ENCODE measurements at regions not wholly inside any gene's neighbourhood (a gene's known extent, or its start where the extent isn't known, plus 50 kb on each side); places are given as distances from the start of the nearest gene placed in this dataset.

DNA sequence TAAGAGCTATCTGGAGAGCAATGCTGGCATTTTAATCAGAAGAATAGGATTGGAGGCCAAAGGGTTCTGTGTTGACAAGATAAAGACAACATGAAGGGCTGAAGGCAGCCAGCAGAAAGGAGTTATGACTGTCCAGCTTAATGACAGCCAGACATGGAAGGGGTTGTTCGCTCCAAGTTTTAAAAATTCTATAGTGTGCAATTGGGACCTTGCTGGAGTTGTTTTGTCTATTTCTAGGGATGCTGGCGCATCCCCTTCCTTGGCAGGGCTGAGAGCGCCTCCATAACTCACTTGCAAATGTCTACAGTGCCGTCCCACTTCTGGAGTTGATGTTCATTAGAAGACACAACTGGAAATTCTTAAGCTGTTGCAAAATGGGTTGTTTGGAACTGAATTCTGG, 200.7 kb downstream of the TLE3 start:
- DNase-seq (ENCODE audit: low read depth, low spot score) (no peak), FAIRE-seq (no peak)
- Histone ChIP-seq H3K27me3 (ENCODE audit: control insufficient read depth, extremely low read depth, insufficient read depth, low read length) (peaks cover 29% of the 10 kb centered on the region), H3K9me1 (ENCODE audit: control insufficient read depth, extremely low read depth, insufficient read depth, low read length) (no peaks in the 10 kb centered on the region), H3K79me2 (ENCODE audit: control insufficient read depth, insufficient read depth, low read length) (no peaks in the 10 kb centered on the region), H3K27ac (ENCODE audit: control insufficient read depth, insufficient read depth, low read length) (no peak overlapping the region), H3K4me3 (ENCODE audit: control insufficient read depth in 2 of 3, extremely low read depth in 1 of 3, insufficient read depth in 2 of 3, low read depth in 1 of 3, low read length in 3 of 3) (no peak overlapping the region), H2AFZ (ENCODE audit: control insufficient read depth, low read length) (no peak overlapping the region), H3K4me1 (ENCODE audit: control insufficient read depth, extremely low read depth, insufficient read depth, low read length) (no peaks in the 10 kb centered on the region), H3K4me2 (ENCODE audit: control insufficient read depth, extremely low read depth, insufficient read depth, low read depth, low read length) (no peak overlapping the region), H3K9me3 (ENCODE audit: control insufficient read depth, low read depth, low read length) (no peaks in the 10 kb centered on the region), H3K36me3 (ENCODE audit: control insufficient read depth in 2 of 2, extremely low read depth in 1 of 2, insufficient read depth in 2 of 2, low read length in 2 of 2) (no peaks in the 10 kb centered on the region), H4K20me1 (ENCODE audit: control insufficient read depth, extremely low read depth, insufficient read depth, low read length) (no peaks in the 10 kb centered on the region), H3K9ac (ENCODE audit: control insufficient read depth, extremely low read depth, insufficient read depth, low read length) (no peak overlapping the region)
- dilution Hi-C loops (cut with MboI; ENCODE audit: extremely low pct_ligation_motif_present, low sequenced_read_pairs): no loop called here
- TF ChIP-seq EZH2 (IDR thresholded peaks at IDR 0.05; ENCODE audit: low read length) (no peak), CTCF (optimal IDR thresholded peaks at IDR 0.05 in 1 of 3, IDR thresholded peaks at IDR 0.05 in 1 of 3, conservative IDR thresholded peaks at IDR 0.05 in 1 of 3; ENCODE audit: extremely low read depth in 1 of 3, insufficient read depth in 2 of 3, low read length in 3 of 3) (no peak)

DNA sequence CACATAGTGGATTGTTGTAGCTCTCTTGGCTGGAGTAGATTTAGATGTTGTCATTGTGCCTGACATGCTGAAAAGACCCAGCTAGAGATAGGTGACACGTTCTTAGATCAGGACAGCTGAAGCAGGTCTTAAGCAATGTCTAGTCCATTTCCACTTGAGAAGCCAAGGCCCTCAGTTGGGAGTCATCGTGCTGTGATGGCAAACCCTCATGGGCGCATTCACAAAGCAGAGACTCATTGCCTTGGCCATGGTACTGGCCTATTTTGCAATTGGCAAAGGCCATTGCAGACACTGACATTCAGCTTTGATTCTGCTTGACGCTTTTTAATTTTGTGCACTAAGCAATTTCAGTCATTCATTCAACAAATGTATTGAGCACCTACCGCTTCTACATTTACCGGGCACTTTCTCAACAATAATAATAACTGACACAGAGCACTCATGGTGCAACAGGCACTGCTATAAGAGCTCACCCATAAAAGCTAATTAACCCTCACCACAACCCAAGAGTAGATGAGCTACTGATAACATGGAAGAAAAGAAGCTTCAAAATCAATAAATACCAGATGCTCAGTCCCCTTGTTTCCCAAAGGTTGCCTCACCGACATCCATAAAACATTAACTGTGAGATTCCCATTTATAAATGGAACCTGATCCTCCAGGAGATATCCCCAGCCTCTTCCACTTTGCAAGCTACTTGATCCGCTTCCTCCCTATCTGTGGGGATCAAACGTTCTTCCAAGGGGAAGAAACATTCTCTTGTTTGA, 200.1 kb downstream of the TLE3 start:
- Histone ChIP-seq H3K36me3 (ENCODE audit: control insufficient read depth in 2 of 2, extremely low read depth in 1 of 2, insufficient read depth in 2 of 2, low read length in 2 of 2) (no peaks in the 10 kb centered on the region), H4K20me1 (ENCODE audit: control insufficient read depth, extremely low read depth, insufficient read depth, low read length) (no peaks in the 10 kb centered on the region), H3K9ac (ENCODE audit: control insufficient read depth, extremely low read depth, insufficient read depth, low read length) (no peak overlapping the region), H3K9me1 (ENCODE audit: control insufficient read depth, extremely low read depth, insufficient read depth, low read length) (no peaks in the 10 kb centered on the region), H3K79me2 (ENCODE audit: control insufficient read depth, insufficient read depth, low read length) (no peaks in the 10 kb centered on the region), H2AFZ (ENCODE audit: control insufficient read depth, low read length) (no peak overlapping the region), H3K9me3 (ENCODE audit: control insufficient read depth, low read depth, low read length) (no peaks in the 10 kb centered on the region), H3K4me1 (ENCODE audit: control insufficient read depth, extremely low read depth, insufficient read depth, low read length) (no peaks in the 10 kb centered on the region), H3K4me3 (ENCODE audit: control insufficient read depth in 2 of 3, extremely low read depth in 1 of 3, insufficient read depth in 2 of 3, low read depth in 1 of 3, low read length in 3 of 3) (no peak overlapping the region), H3K27ac (ENCODE audit: control insufficient read depth, insufficient read depth, low read length) (no peak overlapping the region), H3K27me3 (ENCODE audit: control insufficient read depth, extremely low read depth, insufficient read depth, low read length) (peaks cover 29% of the 10 kb centered on the region), H3K4me2 (ENCODE audit: control insufficient read depth, extremely low read depth, insufficient read depth, low read depth, low read length) (no peak overlapping the region)
- no peak for TF ChIP-seq EZH2 (IDR thresholded peaks at IDR 0.05; ENCODE audit: low read length)
- no peak for TF ChIP-seq CTCF (optimal IDR thresholded peaks at IDR 0.05 in 1 of 3, IDR thresholded peaks at IDR 0.05 in 1 of 3, conservative IDR thresholded peaks at IDR 0.05 in 1 of 3; ENCODE audit: extremely low read depth in 1 of 3, insufficient read depth in 2 of 3, low read length in 3 of 3)
- no peak for FAIRE-seq
- dilution Hi-C loops (cut with MboI; ENCODE audit: extremely low pct_ligation_motif_present, low sequenced_read_pairs): no loop called here
- DNase-seq (ENCODE audit: low read depth, low spot score): no peak

All from keratinocyte (primary cell).